ENCODE measurements at regions not wholly inside any gene's neighbourhood (a gene's known extent, or its start where the extent isn't known, plus 50 kb on each side); places are given as distances from the start of the nearest gene placed in this dataset.
A peak's percentile ranks its signal among the peaks of the same experiment; 100 is the strongest.
"Not testable (repeated sequence)": the region's sequence is repeated elsewhere in the genome, so short reads cannot be mapped to it uniquely, and the experiment has no call there.

- intact Hi-C loops (cut with DNase I) = no loop called here
- no peak for DNase-seq
These were observed 238.2 kb upstream of the C2CD4B start for GRCh38 chr15:62403164-62403809.

GRCh38 chr15:62404194-62404985 lies 239.3 kb upstream of the C2CD4B start:
- intact Hi-C loops (cut with DNase I) = no loop called here
- no peak for DNase-seq

- intact Hi-C loops (cut with DNase I) = no loop called here
- no peak for DNase-seq
These were observed 241.3 kb upstream of the C2CD4B start for GRCh38 chr15:62406305-62406891.

GRCh38 chr15:62407216-62407615 lies 242.1 kb upstream of the C2CD4B start:
- intact Hi-C loops (cut with DNase I) = no loop called here

GRCh38 chr15:62407962-62408361 lies 242.9 kb upstream of the C2CD4B start:
- DNase-seq = no peak
- intact Hi-C loops (cut with DNase I) = no loop called here

More at GRCh38 chr15:62407216-62407615, 242.1 kb upstream of the C2CD4B start:
- no peak for DNase-seq

DNA sequence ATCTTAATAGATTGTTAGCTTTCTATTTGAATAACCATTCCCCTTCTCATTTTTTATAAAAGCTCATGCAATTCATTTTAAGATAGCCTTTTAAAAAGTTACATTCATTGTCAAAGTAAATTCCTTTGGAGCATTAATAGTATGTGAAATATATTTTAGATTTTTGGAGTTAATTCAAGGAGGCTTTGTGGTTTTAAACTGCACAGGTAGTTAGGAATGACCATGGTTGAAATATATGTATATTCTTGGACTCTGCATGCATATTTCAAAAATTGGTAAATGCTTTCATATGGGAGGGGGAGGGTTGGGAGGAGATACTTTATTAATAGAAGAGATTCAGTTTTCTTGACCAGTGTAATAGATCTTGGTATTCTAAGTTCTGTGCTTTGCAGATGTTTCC lies 244.4 kb upstream of the C2CD4B start:
- no peak for DNase-seq
- intact Hi-C loops (cut with DNase I) = no loop called here

DNA sequence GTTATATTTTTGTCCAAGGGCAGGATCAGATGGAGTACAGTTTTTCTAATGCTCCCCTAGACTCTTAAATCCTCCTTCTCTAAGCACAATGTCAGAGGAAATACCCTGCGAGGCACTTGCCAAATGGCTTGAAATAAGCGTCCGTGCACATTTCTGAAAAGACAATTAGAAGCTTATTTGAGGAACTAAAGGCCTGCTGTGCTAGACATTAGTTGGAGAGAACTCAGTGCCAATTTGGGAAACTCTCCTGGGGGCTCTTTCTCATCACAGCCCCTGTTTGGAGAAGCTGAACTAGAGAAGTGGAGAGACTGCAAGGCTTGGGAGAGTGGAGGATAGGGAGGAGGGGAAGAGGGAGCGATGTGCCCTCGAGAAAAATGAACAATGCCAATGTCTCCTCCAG lies 247.6 kb upstream of the C2CD4B start:
- DNase-seq = no peak
- intact Hi-C loops (cut with DNase I) = no loop called here

DNA sequence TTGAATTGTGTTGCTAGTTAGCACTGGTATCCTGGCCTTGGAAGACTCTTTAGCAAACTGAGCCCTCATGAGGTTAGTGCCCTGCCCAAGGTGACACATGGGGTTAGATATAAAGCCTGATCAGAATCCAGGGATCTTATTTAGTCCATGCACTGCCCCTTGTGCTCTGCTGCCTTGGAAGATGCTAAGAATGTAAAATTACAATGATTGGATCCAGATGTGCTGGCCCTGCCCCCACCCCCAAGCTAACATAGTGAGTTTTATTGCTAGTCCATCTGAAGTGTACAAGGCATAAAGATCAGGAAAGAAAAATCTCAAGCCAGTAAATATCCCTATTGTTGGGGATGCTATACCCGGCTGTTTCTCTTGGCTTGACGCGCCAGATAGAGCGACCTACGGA lies 248.1 kb upstream of the C2CD4B start:
- intact Hi-C loops (cut with DNase I) = no loop called here
- no peak for DNase-seq

DNA sequence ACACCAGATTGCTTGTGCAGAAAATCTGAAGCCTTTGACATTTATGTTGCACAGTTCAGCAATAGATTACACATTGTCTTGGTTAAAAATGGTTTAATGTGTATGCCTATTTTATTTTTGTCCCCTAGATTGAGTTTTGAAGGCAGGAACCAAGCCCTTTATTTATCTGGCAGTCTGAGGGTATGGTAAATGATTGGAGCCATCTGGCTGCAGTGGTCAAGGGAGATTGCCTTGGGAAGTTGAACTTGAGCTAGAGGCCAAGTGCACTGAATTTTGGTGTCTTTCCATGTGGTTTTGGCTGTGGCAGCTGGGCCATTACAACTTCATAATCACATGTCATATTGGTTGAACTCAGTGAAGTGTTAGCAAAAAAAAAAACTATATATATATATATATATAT lies 248.7 kb upstream of the C2CD4B start:
- intact Hi-C loops (cut with DNase I) = no loop called here
- DNase-seq = no peak

DNA sequence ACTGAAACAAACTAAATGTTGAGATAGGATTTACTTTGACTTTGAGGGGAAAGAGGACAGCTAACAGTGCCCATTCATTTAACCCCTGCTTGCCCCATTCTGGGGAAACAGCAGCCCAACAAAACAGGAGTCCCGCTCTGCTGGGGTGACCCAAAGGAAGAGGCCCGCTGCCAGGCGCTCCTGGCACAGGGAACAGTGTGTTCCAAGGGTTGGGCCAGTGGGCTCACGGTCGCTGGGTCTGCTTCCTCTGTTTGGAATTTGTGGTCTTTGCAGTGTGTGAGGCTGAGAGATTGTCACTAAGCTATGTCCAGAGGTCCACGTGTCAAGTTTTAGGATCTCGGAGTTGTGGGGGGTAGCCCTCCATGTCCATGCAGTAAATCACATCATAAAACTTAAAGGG lies 250.4 kb upstream of the C2CD4B start:
- intact Hi-C loops (cut with DNase I) = no loop called here
- DNase-seq = peak in 1 of 10 donors; percentile 82

- DNase-seq = no peak
- intact Hi-C loops (cut with DNase I) = no loop called here
These were observed 251.4 kb upstream of the C2CD4B start for GRCh38 chr15:62416526-62416925.

GRCh38 chr15:62417439-62417838 lies 252.4 kb upstream of the C2CD4B start:
- intact Hi-C loops (cut with DNase I) = no loop called here
- no peak for DNase-seq

GRCh38 chr15:62418496-62418895 lies 253.4 kb upstream of the C2CD4B start:
- DNase-seq; intact Hi-C loops (cut with DNase I): not testable (repeated sequence)

DNA sequence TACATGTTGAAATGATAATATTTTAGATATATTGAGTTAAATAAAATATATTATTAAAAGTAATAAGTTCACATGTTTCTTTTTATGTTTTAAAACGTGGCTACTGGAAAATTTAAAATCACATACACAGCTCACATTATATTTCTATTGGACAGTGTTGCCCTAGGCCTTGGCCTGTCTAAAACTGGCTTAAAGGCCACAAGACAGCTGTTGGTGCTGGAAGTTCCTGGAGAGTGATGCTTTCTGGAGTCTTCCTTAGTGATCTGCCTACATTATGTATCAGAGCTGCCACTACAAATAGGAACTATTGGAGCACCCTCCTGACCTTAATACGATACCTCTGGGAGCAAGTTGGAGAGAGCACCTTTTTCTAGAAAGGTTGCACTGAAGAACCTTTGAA lies 254.1 kb upstream of the C2CD4B start:
- intact Hi-C loops (cut with DNase I) = no loop called here
- no peak for DNase-seq

GRCh38 chr15:62420371-62420770 lies 255.3 kb upstream of the C2CD4B start:
- DNase-seq = not testable (repeated sequence)

GRCh38 chr15:62421289-62421688 lies 256.2 kb upstream of the C2CD4B start:
- intact Hi-C loops (cut with DNase I) = no loop called here
- DNase-seq = no peak

More at GRCh38 chr15:62420371-62420770, 255.3 kb upstream of the C2CD4B start:
- intact Hi-C loops (cut with DNase I) = not testable (repeated sequence)

GRCh38 chr15:62426387-62426956 lies 261.4 kb upstream of the C2CD4B start:
- DNase-seq = no peak
- intact Hi-C loops (cut with DNase I) = no loop called here

GRCh38 chr15:62428259-62428658 lies 263.2 kb upstream of the C2CD4B start:
- intact Hi-C loops (cut with DNase I) = no loop called here
- no peak for DNase-seq

DNA sequence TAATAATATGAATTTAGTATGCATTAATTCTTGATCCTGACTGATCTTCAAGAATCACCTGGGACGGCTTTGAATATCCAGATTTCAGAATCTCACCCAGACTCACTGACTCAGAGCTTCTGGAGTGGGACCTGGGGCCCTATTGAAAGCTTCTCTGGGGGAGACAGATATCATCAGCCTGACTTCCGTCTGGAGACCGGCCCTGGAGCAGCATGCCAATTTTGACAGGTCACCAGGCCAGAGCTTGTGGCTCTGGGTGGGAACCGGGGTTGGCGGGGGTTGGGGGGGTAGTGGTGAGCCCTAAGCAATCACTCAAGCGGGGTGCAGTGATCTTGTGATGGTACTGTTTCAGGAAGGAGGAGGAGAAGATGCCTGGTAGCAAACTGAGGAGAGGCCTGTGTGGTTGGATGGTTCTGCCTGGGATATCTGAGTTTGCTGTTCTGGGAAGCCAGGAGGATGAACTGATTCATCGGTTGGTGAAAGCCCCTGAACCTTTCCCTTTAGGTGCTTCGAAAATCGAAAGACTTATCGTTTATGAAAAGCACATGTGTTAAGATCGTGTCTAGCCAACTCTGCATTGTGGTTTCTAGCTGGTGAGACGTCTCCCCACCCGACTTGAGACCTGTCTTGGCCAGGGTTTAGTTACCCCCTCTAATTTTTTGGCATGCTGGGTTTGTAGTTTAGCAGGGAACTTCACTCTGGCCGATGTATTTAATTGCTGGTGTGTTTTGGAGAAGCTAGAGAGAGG lies 263.9 kb upstream of the C2CD4B start:
- DNase-seq = no peak

DNA sequence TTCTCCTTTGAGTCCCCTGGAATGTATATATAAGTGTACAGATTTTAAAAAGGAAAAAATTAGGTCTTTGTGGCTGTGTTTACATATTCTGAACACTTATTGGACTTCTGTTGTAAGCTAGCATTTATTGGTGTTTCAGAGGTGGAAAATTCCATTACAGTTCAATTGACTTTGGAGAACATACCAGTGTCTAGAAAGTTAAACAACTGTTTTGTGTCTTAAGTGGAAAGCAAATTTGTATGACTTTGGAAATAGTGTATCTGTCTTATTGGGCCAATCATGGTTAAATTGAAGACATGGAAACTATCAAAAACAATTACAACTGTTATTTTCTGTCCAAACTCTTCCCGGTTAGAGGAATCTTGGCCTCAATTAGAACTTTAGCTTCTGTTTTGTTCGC lies 265.0 kb upstream of the C2CD4B start:
- intact Hi-C loops (cut with DNase I) = no loop called here
- DNase-seq = no peak

More for the DNA sequence above, 263.9 kb upstream of the C2CD4B start:
- intact Hi-C loops (cut with DNase I) = no loop called here

DNA sequence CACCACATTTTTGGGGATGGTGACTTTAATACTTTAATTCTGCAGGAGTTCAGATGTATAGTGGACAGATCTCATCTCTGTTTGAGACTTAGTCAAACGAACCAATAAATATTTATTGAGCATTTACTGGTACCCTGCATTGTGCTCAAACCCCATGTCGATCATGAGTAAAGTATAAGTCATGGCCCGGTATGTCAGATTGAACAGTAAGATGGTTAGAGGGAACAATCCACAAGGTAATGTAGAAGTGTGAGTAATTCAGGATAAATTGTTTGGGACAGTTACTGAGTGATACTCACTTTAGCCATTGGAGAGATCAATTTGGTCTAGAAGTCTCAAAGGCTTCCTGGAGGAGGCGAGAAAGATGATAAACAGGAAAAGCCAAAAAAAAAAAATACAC lies 265.5 kb upstream of the C2CD4B start:
- intact Hi-C loops (cut with DNase I) = no loop called here
- no peak for DNase-seq

All from posterior cingulate gyrus (tissue), 11 donors.